ENCODE measurements at regions not wholly inside any gene's neighbourhood (a gene's known extent, or its start where the extent isn't known, plus 50 kb on each side); places are given as distances from the start of the nearest gene placed in this dataset.

GRCh38 chr1:115192200-115192767, 103.0 kb upstream of the TSPAN2 start:
- Histone ChIP-seq H3K9me3 (no peaks in the 10 kb centered on the region), H3K36me3 (no peaks in the 10 kb centered on the region), H3K4me3 (no peak overlapping the region), H3K27ac (no peak overlapping the region), H3K4me1 (no peaks in the 10 kb centered on the region), H3K27me3 (no peaks in the 10 kb centered on the region)
- no peak for TF ChIP-seq CTCF (IDR thresholded peaks at IDR 0.05)
- no peak for TF ChIP-seq POLR2A (IDR thresholded peaks at IDR 0.05)
- no peak for DNase-seq

- TF ChIP-seq POLR2A (IDR thresholded peaks at IDR 0.05) = no peak
- TF ChIP-seq CTCF (IDR thresholded peaks at IDR 0.05) = no peak
- Histone ChIP-seq H3K27ac (no peak overlapping the region), H3K36me3 (no peaks in the 10 kb centered on the region), H3K9me3 (no peaks in the 10 kb centered on the region), H3K27me3 (no peaks in the 10 kb centered on the region), H3K4me3 (no peak overlapping the region), H3K4me1 (no peaks in the 10 kb centered on the region)
- DNase-seq = no peak
Observed at GRCh38 chr1:115191691-115192090, 102.4 kb upstream of the TSPAN2 start.

- Histone ChIP-seq H3K4me3 (no peak overlapping the region), H3K36me3 (no peaks in the 10 kb centered on the region), H3K9me3 (no peaks in the 10 kb centered on the region), H3K27me3 (no peaks in the 10 kb centered on the region), H3K27ac (no peak overlapping the region), H3K4me1 (no peaks in the 10 kb centered on the region)
- no peak for DNase-seq
- TF ChIP-seq POLR2A (IDR thresholded peaks at IDR 0.05) (no peak), CTCF (IDR thresholded peaks at IDR 0.05) (no peak)
Observed at GRCh38 chr1:115190540-115191170, 101.4 kb upstream of the TSPAN2 start.

- H3K9me3 ChIP-seq = no peaks in the 10 kb centered on the region
- no peak for DNase-seq
- no peaks in the 10 kb centered on the region for H3K4me1 ChIP-seq
- no peaks in the 10 kb centered on the region for H3K36me3 ChIP-seq
- TF ChIP-seq CTCF (IDR thresholded peaks at IDR 0.05) (no peak), POLR2A (IDR thresholded peaks at IDR 0.05) (no peak)
- no peak overlapping the region for H3K4me3 ChIP-seq
- no peak overlapping the region for H3K27ac ChIP-seq
- H3K27me3 ChIP-seq = no peaks in the 10 kb centered on the region
Observed at GRCh38 chr1:115189814-115190539, 100.7 kb upstream of the TSPAN2 start.

- Histone ChIP-seq H3K27ac (no peak overlapping the region), H3K4me1 (no peaks in the 10 kb centered on the region), H3K27me3 (no peaks in the 10 kb centered on the region), H3K4me3 (no peak overlapping the region), H3K36me3 (no peaks in the 10 kb centered on the region), H3K9me3 (no peaks in the 10 kb centered on the region)
- no peak for TF ChIP-seq POLR2A (IDR thresholded peaks at IDR 0.05)
- no peak for DNase-seq
Observed at GRCh38 chr1:115188680-115189395, 99.5 kb upstream of the TSPAN2 start.

Data from Peyer's patch (tissue), 4 donors.